BE2C (cell line): ENCODE measurements at regions not wholly inside any gene's neighbourhood (a gene's known extent, or its start where the extent isn't known, plus 50 kb on each side); places are given as distances from the start of the nearest gene placed in this dataset.
"Not testable (repeated sequence)": the region's sequence is repeated elsewhere in the genome, so short reads cannot be mapped to it uniquely, and the experiment has no call there.

Source experiments
- DNase-seq: peaks from one replicate; pipeline ENCODE4 v3.0.0-alpha.2; 2020
- H3K27me3 ChIP-seq: fragments of 250-450 bp; sonication (Bioruptor Pico); 2 replicates; pipeline ENCODE4 v1.5.1; 2020; ENCODE audit warnings: mild to moderate bottlenecking
- H3K36me3 ChIP-seq: fragments of 250-450 bp; sonication (Bioruptor Pico); 2 replicates; pipeline ENCODE4 v1.5.1; 2020; ENCODE audit warnings: mild to moderate bottlenecking
- H3K4me1 ChIP-seq: fragments of 250-450 bp; sonication (Bioruptor Pico); 2 replicates; pipeline ENCODE4 v1.5.1; 2020
- H3K4me3 ChIP-seq: 2 replicates; pipeline ENCODE4 v1.5.1; 2011; ENCODE audit warnings: low read depth, low read length
- H3K9me3 ChIP-seq: fragments of 250-450 bp; sonication (Bioruptor Pico); 2 replicates; pipeline ENCODE4 v1.5.1; 2020
- TF ChIP-seq, protein P1 (sequence below): IDR thresholded peaks from 2 replicates; pipeline ENCODE4 v1.5.1; 2012; ENCODE audit warnings: mild to moderate bottlenecking, low read depth, low read length

- no peaks in the 10 kb centered on the region for H3K4me1 ChIP-seq
- H3K4me3 ChIP-seq: no peak overlapping the region
- TF ChIP-seq, protein P1, sequence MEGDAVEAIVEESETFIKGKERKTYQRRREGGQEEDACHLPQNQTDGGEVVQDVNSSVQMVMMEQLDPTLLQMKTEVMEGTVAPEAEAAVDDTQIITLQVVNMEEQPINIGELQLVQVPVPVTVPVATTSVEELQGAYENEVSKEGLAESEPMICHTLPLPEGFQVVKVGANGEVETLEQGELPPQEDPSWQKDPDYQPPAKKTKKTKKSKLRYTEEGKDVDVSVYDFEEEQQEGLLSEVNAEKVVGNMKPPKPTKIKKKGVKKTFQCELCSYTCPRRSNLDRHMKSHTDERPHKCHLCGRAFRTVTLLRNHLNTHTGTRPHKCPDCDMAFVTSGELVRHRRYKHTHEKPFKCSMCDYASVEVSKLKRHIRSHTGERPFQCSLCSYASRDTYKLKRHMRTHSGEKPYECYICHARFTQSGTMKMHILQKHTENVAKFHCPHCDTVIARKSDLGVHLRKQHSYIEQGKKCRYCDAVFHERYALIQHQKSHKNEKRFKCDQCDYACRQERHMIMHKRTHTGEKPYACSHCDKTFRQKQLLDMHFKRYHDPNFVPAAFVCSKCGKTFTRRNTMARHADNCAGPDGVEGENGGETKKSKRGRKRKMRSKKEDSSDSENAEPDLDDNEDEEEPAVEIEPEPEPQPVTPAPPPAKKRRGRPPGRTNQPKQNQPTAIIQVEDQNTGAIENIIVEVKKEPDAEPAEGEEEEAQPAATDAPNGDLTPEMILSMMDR: no peak
- no peaks in the 10 kb centered on the region for H3K36me3 ChIP-seq
- no peak for DNase-seq
- H3K9me3 ChIP-seq: no peaks in the 10 kb centered on the region; the same call in 1 of the 2 replicates
- H3K27me3 ChIP-seq: no peaks in the 10 kb centered on the region
Observed at GRCh38 chr9:107827304-107827703, 337.7 kb upstream of the KLF4 start.

DNA sequence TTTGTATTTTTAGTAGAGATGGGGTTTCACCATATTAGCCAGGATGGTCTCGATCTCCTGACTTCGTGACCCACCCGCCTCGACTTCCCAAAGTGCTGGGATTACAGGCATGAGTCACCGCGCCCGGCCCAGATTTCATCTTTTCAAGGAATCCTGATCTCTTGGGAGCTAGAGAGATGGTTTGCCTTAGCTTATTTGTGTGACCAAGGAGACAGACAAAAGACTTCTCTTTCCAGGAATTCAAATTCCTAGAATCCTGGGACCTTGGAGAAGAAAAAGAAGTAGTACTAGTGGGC, 337.1 kb upstream of the KLF4 start:
- not testable (repeated sequence) for H3K9me3 ChIP-seq, DNase-seq, H3K36me3 ChIP-seq, H3K4me1 ChIP-seq, H3K4me3 ChIP-seq, H3K27me3 ChIP-seq

GRCh38 chr9:107824556-107824955, 335.0 kb upstream of the KLF4 start:
- no peaks in the 10 kb centered on the region for H3K27me3 ChIP-seq
- H3K4me1 ChIP-seq: no peaks in the 10 kb centered on the region
- no peaks in the 10 kb centered on the region; the same call in 1 of the 2 replicates for H3K9me3 ChIP-seq
- H3K4me3 ChIP-seq: no peak overlapping the region
- H3K36me3 ChIP-seq: no peaks in the 10 kb centered on the region
- TF ChIP-seq, protein P1: no peak
- DNase-seq: no peak

DNA sequence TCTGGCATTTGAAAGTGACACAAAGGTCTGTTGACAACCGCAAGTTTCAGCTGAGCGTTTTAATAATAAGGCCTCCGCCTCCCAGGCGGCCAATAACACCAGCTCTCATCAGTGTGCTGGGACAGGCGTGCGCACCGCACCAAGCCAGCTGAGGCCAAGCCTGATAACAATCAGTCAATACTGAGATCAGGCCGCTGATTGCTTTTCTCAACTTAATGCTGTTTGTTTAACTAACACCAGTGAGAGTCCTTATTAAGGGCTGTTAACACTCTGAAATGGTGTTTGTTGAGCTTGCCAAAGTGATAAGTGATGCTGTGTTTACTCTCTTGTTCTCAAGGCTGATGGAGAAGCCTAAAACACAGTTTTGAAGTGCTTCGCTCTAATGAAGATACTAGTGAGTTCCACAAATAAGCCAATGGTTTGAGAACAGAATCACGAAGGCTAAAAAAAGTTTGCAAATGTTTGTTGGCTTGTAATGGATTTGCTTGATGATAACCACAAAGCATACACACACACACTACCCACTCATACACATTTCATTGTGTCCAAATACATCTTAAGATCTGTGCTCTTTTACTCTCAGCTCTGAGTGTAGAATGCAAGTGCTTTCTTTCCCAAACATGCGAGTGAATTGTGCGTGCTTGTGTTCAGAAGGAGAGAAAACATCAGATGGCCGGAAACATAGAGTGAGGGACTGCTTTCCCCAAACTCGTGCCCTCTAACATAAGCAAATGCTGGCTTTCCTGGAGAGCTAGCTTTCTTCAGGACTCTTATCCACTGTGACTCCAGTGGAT, 330.4 kb upstream of the KLF4 start:
- no peaks in the 10 kb centered on the region for H3K4me1 ChIP-seq
- H3K4me3 ChIP-seq: no peak overlapping the region
- no peaks in the 10 kb centered on the region for H3K27me3 ChIP-seq
- H3K36me3 ChIP-seq: no peaks in the 10 kb centered on the region
- H3K9me3 ChIP-seq: no peaks in the 10 kb centered on the region
- TF ChIP-seq, protein P1: no peak
- DNase-seq: no peak

DNA sequence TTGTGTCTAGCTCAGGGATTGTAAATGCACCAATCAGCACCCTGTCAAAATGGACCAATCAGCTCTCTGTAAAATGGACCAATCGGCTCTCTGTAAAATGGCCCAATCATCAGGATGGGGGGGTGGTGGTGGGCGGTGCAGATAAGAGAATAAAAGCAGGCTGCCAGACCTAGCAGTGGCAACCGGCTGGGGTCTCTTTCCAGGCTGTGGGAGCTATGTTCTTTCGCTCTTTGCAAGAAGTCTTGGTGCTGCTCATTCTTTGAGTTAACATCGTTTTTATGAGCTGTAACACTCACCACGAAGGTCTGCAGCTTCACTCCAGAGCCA, 328.9 kb upstream of the KLF4 start:
- not testable (repeated sequence) for H3K4me3 ChIP-seq, H3K9me3 ChIP-seq, DNase-seq, H3K36me3 ChIP-seq, H3K4me1 ChIP-seq, H3K27me3 ChIP-seq

- H3K27me3 ChIP-seq, H3K4me3 ChIP-seq, H3K36me3 ChIP-seq, DNase-seq, H3K9me3 ChIP-seq, H3K4me1 ChIP-seq: not testable (repeated sequence)
Observed at GRCh38 chr9:107817595-107818502, 328.3 kb upstream of the KLF4 start.

- no peak for DNase-seq
- Histone ChIP-seq H3K4me1 (no peaks in the 10 kb centered on the region), H3K27me3 (no peaks in the 10 kb centered on the region), H3K4me3 (no peak overlapping the region), H3K36me3 (no peaks in the 10 kb centered on the region), H3K9me3 (no peaks in the 10 kb centered on the region)
- TF ChIP-seq, protein P1: no peak
Observed at GRCh38 chr9:107816561-107817021, 327.0 kb upstream of the KLF4 start.
